ENCODE measurements at regions not wholly inside any gene's neighbourhood (a gene's known extent, or its start where the extent isn't known, plus 50 kb on each side); places are given as distances from the start of the nearest gene placed in this dataset.

DNA sequence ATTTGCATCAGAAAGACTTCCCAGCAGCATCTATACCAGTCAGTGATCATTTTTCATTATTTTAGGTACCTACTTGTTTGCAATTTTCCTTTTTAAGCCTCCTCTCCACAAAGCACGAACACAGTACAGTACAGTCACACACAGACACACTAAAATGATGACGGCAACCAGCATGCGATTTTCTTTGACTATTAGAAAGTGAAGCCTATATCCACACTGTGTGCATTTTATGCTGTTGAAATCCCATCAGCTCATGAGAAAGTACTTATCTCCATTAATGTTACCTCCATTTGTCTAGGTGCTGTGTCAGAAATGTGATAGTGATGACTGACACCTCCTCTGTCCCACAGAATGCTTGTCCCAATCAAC is 294.7 kb upstream of the MEIS2 start:
- TF ChIP-seq, protein P1, sequence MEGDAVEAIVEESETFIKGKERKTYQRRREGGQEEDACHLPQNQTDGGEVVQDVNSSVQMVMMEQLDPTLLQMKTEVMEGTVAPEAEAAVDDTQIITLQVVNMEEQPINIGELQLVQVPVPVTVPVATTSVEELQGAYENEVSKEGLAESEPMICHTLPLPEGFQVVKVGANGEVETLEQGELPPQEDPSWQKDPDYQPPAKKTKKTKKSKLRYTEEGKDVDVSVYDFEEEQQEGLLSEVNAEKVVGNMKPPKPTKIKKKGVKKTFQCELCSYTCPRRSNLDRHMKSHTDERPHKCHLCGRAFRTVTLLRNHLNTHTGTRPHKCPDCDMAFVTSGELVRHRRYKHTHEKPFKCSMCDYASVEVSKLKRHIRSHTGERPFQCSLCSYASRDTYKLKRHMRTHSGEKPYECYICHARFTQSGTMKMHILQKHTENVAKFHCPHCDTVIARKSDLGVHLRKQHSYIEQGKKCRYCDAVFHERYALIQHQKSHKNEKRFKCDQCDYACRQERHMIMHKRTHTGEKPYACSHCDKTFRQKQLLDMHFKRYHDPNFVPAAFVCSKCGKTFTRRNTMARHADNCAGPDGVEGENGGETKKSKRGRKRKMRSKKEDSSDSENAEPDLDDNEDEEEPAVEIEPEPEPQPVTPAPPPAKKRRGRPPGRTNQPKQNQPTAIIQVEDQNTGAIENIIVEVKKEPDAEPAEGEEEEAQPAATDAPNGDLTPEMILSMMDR (conservative IDR thresholded peaks at IDR 0.05; ENCODE audit: low read depth in 2 of 2): no peak
- no peak for TF ChIP-seq EZH2 (IDR thresholded peaks at IDR 0.05; ENCODE audit: low read depth, unreplicated experiment)
- no peak for TF ChIP-seq EZH2phosphoT487 (IDR thresholded peaks at IDR 0.05; ENCODE audit: unreplicated experiment)
- TF ChIP-seq POLR2AphosphoS5 (IDR thresholded peaks at IDR 0.05; ENCODE audit: low read depth): no peak
- no peak for TF ChIP-seq JUNB (IDR thresholded peaks at IDR 0.05; ENCODE audit: unreplicated experiment)
- TF ChIP-seq, protein P2, sequence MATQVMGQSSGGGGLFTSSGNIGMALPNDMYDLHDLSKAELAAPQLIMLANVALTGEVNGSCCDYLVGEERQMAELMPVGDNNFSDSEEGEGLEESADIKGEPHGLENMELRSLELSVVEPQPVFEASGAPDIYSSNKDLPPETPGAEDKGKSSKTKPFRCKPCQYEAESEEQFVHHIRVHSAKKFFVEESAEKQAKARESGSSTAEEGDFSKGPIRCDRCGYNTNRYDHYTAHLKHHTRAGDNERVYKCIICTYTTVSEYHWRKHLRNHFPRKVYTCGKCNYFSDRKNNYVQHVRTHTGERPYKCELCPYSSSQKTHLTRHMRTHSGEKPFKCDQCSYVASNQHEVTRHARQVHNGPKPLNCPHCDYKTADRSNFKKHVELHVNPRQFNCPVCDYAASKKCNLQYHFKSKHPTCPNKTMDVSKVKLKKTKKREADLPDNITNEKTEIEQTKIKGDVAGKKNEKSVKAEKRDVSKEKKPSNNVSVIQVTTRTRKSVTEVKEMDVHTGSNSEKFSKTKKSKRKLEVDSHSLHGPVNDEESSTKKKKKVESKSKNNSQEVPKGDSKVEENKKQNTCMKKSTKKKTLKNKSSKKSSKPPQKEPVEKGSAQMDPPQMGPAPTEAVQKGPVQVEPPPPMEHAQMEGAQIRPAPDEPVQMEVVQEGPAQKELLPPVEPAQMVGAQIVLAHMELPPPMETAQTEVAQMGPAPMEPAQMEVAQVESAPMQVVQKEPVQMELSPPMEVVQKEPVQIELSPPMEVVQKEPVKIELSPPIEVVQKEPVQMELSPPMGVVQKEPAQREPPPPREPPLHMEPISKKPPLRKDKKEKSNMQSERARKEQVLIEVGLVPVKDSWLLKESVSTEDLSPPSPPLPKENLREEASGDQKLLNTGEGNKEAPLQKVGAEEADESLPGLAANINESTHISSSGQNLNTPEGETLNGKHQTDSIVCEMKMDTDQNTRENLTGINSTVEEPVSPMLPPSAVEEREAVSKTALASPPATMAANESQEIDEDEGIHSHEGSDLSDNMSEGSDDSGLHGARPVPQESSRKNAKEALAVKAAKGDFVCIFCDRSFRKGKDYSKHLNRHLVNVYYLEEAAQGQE (IDR thresholded peaks at IDR 0.05; ENCODE audit: unreplicated experiment): no peak
- no peak for TF ChIP-seq ZNF114 (CRISPR knock-in tag; IDR thresholded peaks at IDR 0.05)
- no peak for TF ChIP-seq CREB1 (CRISPR knock-in tag; IDR thresholded peaks at IDR 0.05; ENCODE audit: low read depth)
- no peak for TF ChIP-seq ZNF331 (CRISPR knock-in tag; IDR thresholded peaks at IDR 0.05; ENCODE audit: low read depth)
- TF ChIP-seq STAT1 (IDR thresholded peaks at IDR 0.05; ENCODE audit: unreplicated experiment): no peak
- TF ChIP-seq, protein P3, sequence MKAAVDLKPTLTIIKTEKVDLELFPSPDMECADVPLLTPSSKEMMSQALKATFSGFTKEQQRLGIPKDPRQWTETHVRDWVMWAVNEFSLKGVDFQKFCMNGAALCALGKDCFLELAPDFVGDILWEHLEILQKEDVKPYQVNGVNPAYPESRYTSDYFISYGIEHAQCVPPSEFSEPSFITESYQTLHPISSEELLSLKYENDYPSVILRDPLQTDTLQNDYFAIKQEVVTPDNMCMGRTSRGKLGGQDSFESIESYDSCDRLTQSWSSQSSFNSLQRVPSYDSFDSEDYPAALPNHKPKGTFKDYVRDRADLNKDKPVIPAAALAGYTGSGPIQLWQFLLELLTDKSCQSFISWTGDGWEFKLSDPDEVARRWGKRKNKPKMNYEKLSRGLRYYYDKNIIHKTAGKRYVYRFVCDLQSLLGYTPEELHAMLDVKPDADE (IDR thresholded peaks at IDR 0.05): no peak
- TF ChIP-seq, protein P4, sequence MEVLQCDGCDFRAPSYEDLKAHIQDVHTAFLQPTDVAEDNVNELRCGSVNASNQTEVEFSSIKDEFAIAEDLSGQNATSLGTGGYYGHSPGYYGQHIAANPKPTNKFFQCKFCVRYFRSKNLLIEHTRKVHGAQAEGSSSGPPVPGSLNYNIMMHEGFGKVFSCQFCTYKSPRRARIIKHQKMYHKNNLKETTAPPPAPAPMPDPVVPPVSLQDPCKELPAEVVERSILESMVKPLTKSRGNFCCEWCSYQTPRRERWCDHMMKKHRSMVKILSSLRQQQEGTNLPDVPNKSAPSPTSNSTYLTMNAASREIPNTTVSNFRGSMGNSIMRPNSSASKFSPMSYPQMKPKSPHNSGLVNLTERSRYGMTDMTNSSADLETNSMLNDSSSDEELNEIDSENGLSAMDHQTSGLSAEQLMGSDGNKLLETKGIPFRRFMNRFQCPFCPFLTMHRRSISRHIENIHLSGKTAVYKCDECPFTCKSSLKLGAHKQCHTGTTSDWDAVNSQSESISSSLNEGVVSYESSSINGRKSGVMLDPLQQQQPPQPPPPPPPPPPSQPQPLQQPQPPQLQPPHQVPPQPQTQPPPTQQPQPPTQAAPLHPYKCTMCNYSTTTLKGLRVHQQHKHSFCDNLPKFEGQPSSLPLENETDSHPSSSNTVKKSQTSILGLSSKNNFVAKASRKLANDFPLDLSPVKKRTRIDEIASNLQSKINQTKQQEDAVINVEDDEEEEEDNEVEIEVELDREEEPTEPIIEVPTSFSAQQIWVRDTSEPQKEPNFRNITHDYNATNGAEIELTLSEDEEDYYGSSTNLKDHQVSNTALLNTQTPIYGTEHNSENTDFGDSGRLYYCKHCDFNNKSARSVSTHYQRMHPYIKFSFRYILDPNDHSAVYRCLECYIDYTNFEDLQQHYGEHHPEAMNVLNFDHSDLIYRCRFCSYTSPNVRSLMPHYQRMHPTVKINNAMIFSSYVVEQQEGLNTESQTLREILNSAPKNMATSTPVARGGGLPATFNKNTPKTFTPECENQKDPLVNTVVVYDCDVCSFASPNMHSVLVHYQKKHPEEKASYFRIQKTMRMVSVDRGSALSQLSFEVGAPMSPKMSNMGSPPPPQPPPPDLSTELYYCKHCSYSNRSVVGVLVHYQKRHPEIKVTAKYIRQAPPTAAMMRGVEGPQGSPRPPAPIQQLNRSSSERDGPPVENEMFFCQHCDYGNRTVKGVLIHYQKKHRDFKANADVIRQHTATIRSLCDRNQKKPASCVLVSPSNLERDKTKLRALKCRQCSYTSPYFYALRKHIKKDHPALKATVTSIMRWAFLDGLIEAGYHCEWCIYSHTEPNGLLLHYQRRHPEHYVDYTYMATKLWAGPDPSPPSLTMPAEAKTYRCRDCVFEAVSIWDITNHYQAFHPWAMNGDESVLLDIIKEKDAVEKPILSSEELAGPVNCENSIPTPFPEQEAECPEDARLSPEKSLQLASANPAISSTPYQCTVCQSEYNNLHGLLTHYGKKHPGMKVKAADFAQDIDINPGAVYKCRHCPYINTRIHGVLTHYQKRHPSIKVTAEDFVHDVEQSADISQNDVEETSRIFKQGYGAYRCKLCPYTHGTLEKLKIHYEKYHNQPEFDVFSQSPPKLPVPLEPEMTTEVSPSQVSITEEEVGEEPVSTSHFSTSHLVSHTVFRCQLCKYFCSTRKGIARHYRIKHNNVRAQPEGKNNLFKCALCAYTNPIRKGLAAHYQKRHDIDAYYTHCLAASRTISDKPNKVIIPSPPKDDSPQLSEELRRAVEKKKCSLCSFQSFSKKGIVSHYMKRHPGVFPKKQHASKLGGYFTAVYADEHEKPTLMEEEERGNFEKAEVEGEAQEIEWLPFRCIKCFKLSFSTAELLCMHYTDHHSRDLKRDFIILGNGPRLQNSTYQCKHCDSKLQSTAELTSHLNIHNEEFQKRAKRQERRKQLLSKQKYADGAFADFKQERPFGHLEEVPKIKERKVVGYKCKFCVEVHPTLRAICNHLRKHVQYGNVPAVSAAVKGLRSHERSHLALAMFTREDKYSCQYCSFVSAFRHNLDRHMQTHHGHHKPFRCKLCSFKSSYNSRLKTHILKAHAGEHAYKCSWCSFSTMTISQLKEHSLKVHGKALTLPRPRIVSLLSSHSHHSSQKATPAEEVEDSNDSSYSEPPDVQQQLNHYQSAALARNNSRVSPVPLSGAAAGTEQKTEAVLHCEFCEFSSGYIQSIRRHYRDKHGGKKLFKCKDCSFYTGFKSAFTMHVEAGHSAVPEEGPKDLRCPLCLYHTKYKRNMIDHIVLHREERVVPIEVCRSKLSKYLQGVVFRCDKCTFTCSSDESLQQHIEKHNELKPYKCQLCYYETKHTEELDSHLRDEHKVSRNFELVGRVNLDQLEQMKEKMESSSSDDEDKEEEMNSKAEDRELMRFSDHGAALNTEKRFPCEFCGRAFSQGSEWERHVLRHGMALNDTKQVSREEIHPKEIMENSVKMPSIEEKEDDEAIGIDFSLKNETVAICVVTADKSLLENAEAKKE (CRISPR knock-in tag; IDR thresholded peaks at IDR 0.05): no peak
- no peak for TF ChIP-seq NANOG (IDR thresholded peaks at IDR 0.05; ENCODE audit: borderline replicate concordance)

Data from GM23338 (cell line).